HL-60 (cell line): ENCODE measurements at regions not wholly inside any gene's neighbourhood (a gene's known extent, or its start where the extent isn't known, plus 50 kb on each side); places are given as distances from the start of the nearest gene placed in this dataset.

Experiments
- DNase-seq, 2 experiments: peaks; one replicate each; pipeline ENCODE4 v3.0.0-alpha.2; 2010 to 2020; ENCODE audit warnings: low read depth in 1 of 2, low spot score in 1 of 2
- H3K27ac ChIP-seq: fragments of 250-450 bp; sonication (Bioruptor Pico); replicated peaks from 2 replicates; pipeline ENCODE4 v1.5.1; 2020; ENCODE audit warnings: mild to moderate bottlenecking, moderate library complexity
- H3K27me3 ChIP-seq: fragments of 250-450 bp; sonication (Bioruptor Pico); 2 replicates; pipeline ENCODE4 v1.5.1; 2021; ENCODE audit warnings: mild to moderate bottlenecking, moderate library complexity; ENCODE audit not compliant: insufficient read depth, poor library complexity, severe bottlenecking
- H3K4me3 ChIP-seq: replicated peaks from 2 replicates; pipeline ENCODE4 v1.5.1; 2011; ENCODE audit warnings: mild to moderate bottlenecking, control low read depth, low read length; ENCODE audit not compliant: insufficient read depth
- CTCF ChIP-seq: IDR thresholded peaks from one replicate; pipeline ENCODE4 v1.5.1; 2011; ENCODE audit warnings: low read length, control low read depth, inconsistent platforms; ENCODE audit not compliant: insufficient read depth
- GABPA ChIP-seq: IDR thresholded peaks from 2 replicates; pipeline ENCODE4 v1.6.1; 2012; ENCODE audit warnings: low read depth
- POLR2AphosphoS5 ChIP-seq: IDR thresholded peaks from 2 replicates; pipeline ENCODE4 v1.6.1; 2012; ENCODE audit warnings: low read depth
- SPI1 ChIP-seq: IDR thresholded peaks from 2 replicates; pipeline ENCODE4 v1.6.1; 2012; ENCODE audit warnings: low read depth, mild to moderate bottlenecking, borderline replicate concordance
- TF ChIP-seq, protein P1 (sequence below): IDR thresholded peaks from 2 replicates; pipeline ENCODE4 v1.6.1; 2012; ENCODE audit warnings: low read depth; ENCODE audit not compliant: insufficient replicate concordance

GRCh38 chr5:85010014-85010562 is 625.4 kb upstream of the EDIL3 start:
- Histone ChIP-seq H3K27me3 (no peaks in the 10 kb centered on the region), H3K4me3 (no peak overlapping the region), H3K27ac (no peak overlapping the region)
- TF ChIP-seq GABPA (no peak), CTCF (no peak), SPI1 (no peak), POLR2AphosphoS5 (no peak)
- TF ChIP-seq, protein P1, sequence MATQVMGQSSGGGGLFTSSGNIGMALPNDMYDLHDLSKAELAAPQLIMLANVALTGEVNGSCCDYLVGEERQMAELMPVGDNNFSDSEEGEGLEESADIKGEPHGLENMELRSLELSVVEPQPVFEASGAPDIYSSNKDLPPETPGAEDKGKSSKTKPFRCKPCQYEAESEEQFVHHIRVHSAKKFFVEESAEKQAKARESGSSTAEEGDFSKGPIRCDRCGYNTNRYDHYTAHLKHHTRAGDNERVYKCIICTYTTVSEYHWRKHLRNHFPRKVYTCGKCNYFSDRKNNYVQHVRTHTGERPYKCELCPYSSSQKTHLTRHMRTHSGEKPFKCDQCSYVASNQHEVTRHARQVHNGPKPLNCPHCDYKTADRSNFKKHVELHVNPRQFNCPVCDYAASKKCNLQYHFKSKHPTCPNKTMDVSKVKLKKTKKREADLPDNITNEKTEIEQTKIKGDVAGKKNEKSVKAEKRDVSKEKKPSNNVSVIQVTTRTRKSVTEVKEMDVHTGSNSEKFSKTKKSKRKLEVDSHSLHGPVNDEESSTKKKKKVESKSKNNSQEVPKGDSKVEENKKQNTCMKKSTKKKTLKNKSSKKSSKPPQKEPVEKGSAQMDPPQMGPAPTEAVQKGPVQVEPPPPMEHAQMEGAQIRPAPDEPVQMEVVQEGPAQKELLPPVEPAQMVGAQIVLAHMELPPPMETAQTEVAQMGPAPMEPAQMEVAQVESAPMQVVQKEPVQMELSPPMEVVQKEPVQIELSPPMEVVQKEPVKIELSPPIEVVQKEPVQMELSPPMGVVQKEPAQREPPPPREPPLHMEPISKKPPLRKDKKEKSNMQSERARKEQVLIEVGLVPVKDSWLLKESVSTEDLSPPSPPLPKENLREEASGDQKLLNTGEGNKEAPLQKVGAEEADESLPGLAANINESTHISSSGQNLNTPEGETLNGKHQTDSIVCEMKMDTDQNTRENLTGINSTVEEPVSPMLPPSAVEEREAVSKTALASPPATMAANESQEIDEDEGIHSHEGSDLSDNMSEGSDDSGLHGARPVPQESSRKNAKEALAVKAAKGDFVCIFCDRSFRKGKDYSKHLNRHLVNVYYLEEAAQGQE, result no peak
- no peak for DNase-seq

- Histone ChIP-seq H3K27ac (no peak overlapping the region), H3K27me3 (no peaks in the 10 kb centered on the region), H3K4me3 (no peak overlapping the region)
- TF ChIP-seq POLR2AphosphoS5 (no peak), GABPA (no peak)
- no peak for DNase-seq
Measured at GRCh38 chr5:85017261-85017660, 632.6 kb upstream of the EDIL3 start.

DNA sequence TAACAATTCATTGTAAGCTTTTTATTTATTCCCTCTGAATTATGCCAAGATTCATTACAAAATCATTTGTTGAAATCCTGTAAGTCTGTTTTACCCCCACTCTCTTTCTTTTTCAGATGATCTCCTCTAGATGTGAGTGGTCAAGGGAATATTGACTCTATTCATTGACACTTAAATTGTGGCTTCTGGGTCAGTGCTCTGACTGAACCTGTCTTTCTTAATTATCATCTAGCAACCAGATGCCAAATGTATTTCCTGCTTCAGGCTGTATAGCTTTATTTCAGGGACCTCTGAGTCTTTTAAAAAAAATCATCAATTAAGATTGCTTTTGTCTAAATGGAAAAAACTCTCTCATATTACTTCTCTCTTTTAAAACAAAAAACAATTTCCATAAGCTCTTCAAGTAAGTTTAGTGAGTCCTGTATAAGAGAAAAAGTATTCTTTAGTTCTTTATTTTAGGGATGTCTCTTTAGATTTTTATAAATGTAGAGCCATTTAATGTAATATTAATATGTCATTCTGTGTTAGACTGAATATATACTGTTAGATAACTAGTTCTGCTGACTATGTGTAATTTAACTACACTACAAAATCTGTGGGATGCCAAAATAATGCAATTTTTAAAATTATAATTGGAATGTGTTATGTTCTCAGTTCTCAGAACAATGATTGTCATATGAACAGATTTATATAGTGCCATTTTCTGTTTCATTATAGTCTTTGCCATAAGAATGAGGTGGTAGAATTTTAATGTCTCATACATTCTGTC is 645.8 kb upstream of the EDIL3 start:
- Histone ChIP-seq H3K4me3 (no peak overlapping the region), H3K27me3 (no peaks in the 10 kb centered on the region), H3K27ac (no peak overlapping the region)
- no peak for DNase-seq
- TF ChIP-seq SPI1 (no peak), POLR2AphosphoS5 (no peak), GABPA (no peak), CTCF (no peak)
- TF ChIP-seq, protein P1, result no peak

DNA sequence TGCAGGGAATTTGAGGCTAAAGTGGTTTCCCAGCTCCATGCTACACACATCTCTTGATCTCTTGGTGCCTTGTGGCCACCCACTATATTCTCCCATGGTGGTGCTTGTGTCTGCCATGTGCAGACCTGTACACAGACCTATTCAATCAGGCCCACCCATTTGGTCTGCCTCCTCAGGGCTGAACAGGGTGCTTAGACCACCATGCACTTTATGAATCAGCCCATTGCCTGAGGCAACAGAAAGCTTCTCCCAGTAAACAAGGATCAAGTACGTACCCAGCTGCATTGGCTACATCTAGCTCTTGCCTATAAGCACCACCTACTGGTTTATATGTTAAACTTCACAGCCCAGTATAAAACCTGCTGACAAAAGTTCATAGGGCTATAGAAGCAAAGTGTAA is 664.3 kb upstream of the EDIL3 start:
- TF ChIP-seq POLR2AphosphoS5 (no peak), GABPA (no peak), CTCF (no peak), SPI1 (no peak)
- TF ChIP-seq, protein P1, result no peak
- Histone ChIP-seq H3K27ac (no peak overlapping the region), H3K4me3 (no peak overlapping the region), H3K27me3 (no peaks in the 10 kb centered on the region)
- no peak for DNase-seq
